ACC112 (cell line): ENCODE measurements at regions not wholly inside any gene's neighbourhood (a gene's known extent, or its start where the extent isn't known, plus 50 kb on each side); places are given as distances from the start of the nearest gene placed in this dataset.
"Not testable (repeated sequence)": the region's sequence is repeated elsewhere in the genome, so short reads cannot be mapped to it uniquely, and the experiment has no call there.

Experiments used
- H2AFZ ChIP-seq: fragments of 200-600 bp; sonication (generic); one replicate; pipeline ENCODE4 v1.6.0; 2017; ENCODE audit warnings: antibody characterized with exemption, low read length; ENCODE audit not compliant: unreplicated experiment
- H3K27ac ChIP-seq: fragments of 200-600 bp; sonication (generic); 2 replicates; pipeline ENCODE4 v1.5.1; 2014; ENCODE audit warnings: low read depth, mild to moderate bottlenecking, antibody characterized with exemption, low read length, moderate library complexity
- H3K27me3 ChIP-seq: fragments of 200-600 bp; sonication (generic); 2 replicates; pipeline ENCODE4 v1.6.1; 2014; ENCODE audit warnings: mild to moderate bottlenecking, antibody characterized with exemption, low read length, moderate library complexity, mixed read lengths; ENCODE audit not compliant: insufficient read depth
- H3K36me3 ChIP-seq: fragments of 200-600 bp; sonication (generic); 2 replicates; pipeline ENCODE4 v1.6.1; 2016; ENCODE audit warnings: mild to moderate bottlenecking, antibody characterized with exemption, low read length, moderate library complexity, mixed read lengths; ENCODE audit not compliant: insufficient read depth
- H3K4me1 ChIP-seq: fragments of 200-600 bp; sonication (generic); one replicate; pipeline ENCODE4 v1.6.1; 2016; ENCODE audit warnings: low read length, mixed read lengths; ENCODE audit not compliant: insufficient read depth, unreplicated experiment, control insufficient read depth
- H3K4me3 ChIP-seq: fragments of 200-600 bp; sonication (generic); 2 replicates; pipeline ENCODE4 v1.5.1; 2014; ENCODE audit warnings: mild to moderate bottlenecking, low read depth, low read length
- H3K79me2 ChIP-seq: fragments of 200-600 bp; sonication (generic); one replicate; pipeline ENCODE4 v1.6.0; 2016; ENCODE audit warnings: low read length; ENCODE audit not compliant: control insufficient read depth, unreplicated experiment, insufficient read depth

GRCh38 chr12:23133471-23133870 lies 508.5 kb downstream of the ETNK1 start:
- H3K27ac ChIP-seq, result no peak overlapping the region
- no peak overlapping the region for H2AFZ ChIP-seq

GRCh38 chr12:23139026-23139425 lies 514.1 kb downstream of the ETNK1 start:
- no peaks in the 10 kb centered on the region for H3K27me3 ChIP-seq
- H3K79me2 ChIP-seq, result no peaks in the 10 kb centered on the region
- no peak overlapping the region for H3K4me3 ChIP-seq
- H2AFZ ChIP-seq, result no peak overlapping the region
- no peaks in the 10 kb centered on the region for H3K36me3 ChIP-seq
- no peak overlapping the region for H3K27ac ChIP-seq
- H3K4me1 ChIP-seq, result no peaks in the 10 kb centered on the region

More at GRCh38 chr12:23133471-23133870, 508.5 kb downstream of the ETNK1 start:
- H3K27me3 ChIP-seq, result peaks cover 5% of the 10 kb centered on the region; the same call in 1 of the 2 replicates
- H3K4me1 ChIP-seq, result no peaks in the 10 kb centered on the region
- H3K4me3 ChIP-seq, result no peak overlapping the region
- H3K36me3 ChIP-seq, result no peaks in the 10 kb centered on the region
- H3K79me2 ChIP-seq, result no peaks in the 10 kb centered on the region

- no peak overlapping the region for H3K4me3 ChIP-seq
- H3K4me1 ChIP-seq, result no peaks in the 10 kb centered on the region
- H3K27ac ChIP-seq, result no peak overlapping the region
- H3K27me3 ChIP-seq, result no peaks in the 10 kb centered on the region
- no peak overlapping the region for H2AFZ ChIP-seq
- H3K79me2 ChIP-seq, result no peaks in the 10 kb centered on the region
- H3K36me3 ChIP-seq, result no peaks in the 10 kb centered on the region
Observed at GRCh38 chr12:23140710-23141109, 515.7 kb downstream of the ETNK1 start.

- Histone ChIP-seq H3K79me2 (no peaks in the 10 kb centered on the region), H3K4me1 (no peaks in the 10 kb centered on the region), H3K27me3 (no peaks in the 10 kb centered on the region), H2AFZ (no peak overlapping the region), H3K27ac (no peak overlapping the region), H3K4me3 (no peak overlapping the region), H3K36me3 (no peaks in the 10 kb centered on the region)
Observed at GRCh38 chr12:23141335-23141734, 516.4 kb downstream of the ETNK1 start.

GRCh38 chr12:23146070-23146469 lies 521.1 kb downstream of the ETNK1 start:
- not testable (repeated sequence) for H3K4me3 ChIP-seq, H3K79me2 ChIP-seq, H3K36me3 ChIP-seq, H3K27me3 ChIP-seq, H3K27ac ChIP-seq, H2AFZ ChIP-seq, H3K4me1 ChIP-seq

- Histone ChIP-seq H3K79me2 (no peaks in the 10 kb centered on the region), H3K4me3 (no peak overlapping the region), H3K27me3 (no peaks in the 10 kb centered on the region), H3K4me1 (no peaks in the 10 kb centered on the region), H3K27ac (no peak overlapping the region), H2AFZ (no peak overlapping the region), H3K36me3 (no peaks in the 10 kb centered on the region)
Observed at GRCh38 chr12:23168459-23168858, 543.5 kb downstream of the ETNK1 start.

- Histone ChIP-seq H3K79me2 (no peaks in the 10 kb centered on the region), H3K36me3 (no peaks in the 10 kb centered on the region), H3K4me1 (no peaks in the 10 kb centered on the region), H3K27ac (no peak overlapping the region), H2AFZ (no peak overlapping the region), H3K4me3 (no peak overlapping the region), H3K27me3 (no peaks in the 10 kb centered on the region)
Observed at GRCh38 chr12:23169012-23169695, 544.2 kb downstream of the ETNK1 start.

GRCh38 chr12:23169696-23170013 lies 544.7 kb downstream of the ETNK1 start:
- H3K79me2 ChIP-seq, result no peaks in the 10 kb centered on the region
- H3K27ac ChIP-seq, result no peak overlapping the region
- H3K36me3 ChIP-seq, result no peaks in the 10 kb centered on the region
- no peaks in the 10 kb centered on the region for H3K27me3 ChIP-seq
- H3K4me1 ChIP-seq, result no peaks in the 10 kb centered on the region
- H3K4me3 ChIP-seq, result no peak overlapping the region
- no peak overlapping the region for H2AFZ ChIP-seq

GRCh38 chr12:23174917-23175316 lies 549.9 kb downstream of the ETNK1 start:
- Histone ChIP-seq H3K4me1 (no peaks in the 10 kb centered on the region), H3K27ac (no peak overlapping the region), H3K27me3 (no peaks in the 10 kb centered on the region; the same call in 1 of the 2 replicates)

GRCh38 chr12:23185346-23185745 lies 560.4 kb downstream of the ETNK1 start:
- Histone ChIP-seq H3K4me1 (no peaks in the 10 kb centered on the region), H2AFZ (no peak overlapping the region), H3K36me3 (no peaks in the 10 kb centered on the region), H3K27me3 (peaks cover 14% of the 10 kb centered on the region; the same call in 1 of the 2 replicates), H3K79me2 (no peaks in the 10 kb centered on the region), H3K27ac (no peak overlapping the region), H3K4me3 (no peak overlapping the region)

More at GRCh38 chr12:23174917-23175316, 549.9 kb downstream of the ETNK1 start:
- Histone ChIP-seq H2AFZ (no peak overlapping the region), H3K79me2 (no peaks in the 10 kb centered on the region), H3K36me3 (no peaks in the 10 kb centered on the region), H3K4me3 (no peak overlapping the region)

GRCh38 chr12:23186950-23187349 lies 562.0 kb downstream of the ETNK1 start:
- H3K79me2 ChIP-seq, result no peaks in the 10 kb centered on the region
- 0 out of 2 replicates have a peak, but pooled peaks cover 4% of the 10 kb centered on the region for H3K27me3 ChIP-seq
- no peak overlapping the region for H3K4me3 ChIP-seq
- no peak overlapping the region for H2AFZ ChIP-seq
- no peaks in the 10 kb centered on the region for H3K4me1 ChIP-seq
- H3K27ac ChIP-seq, result no peak overlapping the region
- H3K36me3 ChIP-seq, result no peaks in the 10 kb centered on the region
